Stimulated activated CD8-positive, alpha-beta memory T cell treated with anti-CD3 and anti-CD28 coated beads, Interleukin-15, amount 100 ng/mL, for 1 hour (primary cell): ENCODE measurements at regions not wholly inside any gene's neighbourhood (a gene's known extent, or its start where the extent isn't known, plus 50 kb on each side); places are given as distances from the start of the nearest gene placed in this dataset.

ENCODE experiments used
- DNase-seq: peaks from one replicate; pipeline ENCODE4 v3.0.0-alpha.2; 2020; ENCODE audit warnings: low read depth

DNA sequence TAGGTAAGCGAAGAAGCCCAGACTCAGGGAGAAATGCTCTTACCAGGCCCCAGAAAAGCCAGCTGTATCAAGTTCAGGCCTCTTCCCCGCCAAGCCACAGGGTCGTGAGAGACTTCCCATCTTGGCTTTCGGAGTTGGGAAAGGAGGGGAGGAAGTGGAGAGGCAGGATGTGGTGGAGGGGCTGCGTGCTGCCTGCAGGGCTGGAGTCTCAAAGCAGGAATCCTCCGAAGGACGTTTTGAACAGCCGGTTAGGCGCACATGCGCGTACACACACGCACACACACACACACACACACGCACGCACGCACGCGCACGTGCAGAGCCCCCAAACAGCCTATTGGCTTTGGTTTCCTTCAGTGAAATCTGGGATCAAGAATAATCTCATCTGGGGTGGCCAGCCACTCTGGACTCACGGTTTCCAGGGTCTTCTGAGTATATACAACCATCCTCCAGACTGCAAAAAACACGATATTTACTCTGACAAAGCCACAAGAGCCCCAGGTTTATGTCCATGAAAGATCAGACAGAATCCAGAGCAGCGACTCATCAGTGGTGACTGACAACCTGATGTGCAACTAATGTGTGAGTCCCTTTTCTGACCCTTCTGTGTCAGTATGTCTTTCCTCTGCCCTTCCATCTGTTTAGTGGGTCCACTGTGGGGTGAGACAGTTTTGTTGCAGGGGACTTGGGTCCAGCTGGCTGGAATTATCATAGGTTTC, 115.0 kb upstream of the ZNF438 start:
- no peak for DNase-seq

DNA sequence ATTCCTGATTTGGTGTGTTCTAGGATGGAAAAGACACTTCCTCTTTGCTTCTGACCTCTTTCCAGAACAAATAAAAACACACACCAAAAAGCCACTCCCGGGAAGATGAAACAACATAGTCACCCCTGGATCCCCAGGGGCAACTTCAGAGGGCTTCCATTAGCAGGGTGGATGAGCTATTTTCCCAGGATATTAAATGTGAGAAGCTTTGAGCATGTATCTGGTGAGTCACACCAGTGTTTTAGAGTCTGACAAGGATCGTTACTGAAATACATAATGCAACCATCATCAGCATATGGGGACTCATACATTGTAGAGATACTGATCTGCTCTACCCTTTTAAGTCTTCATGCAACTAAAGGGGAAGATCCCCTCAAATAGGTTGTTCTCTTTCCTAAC, 115.5 kb upstream of the ZNF438 start:
- DNase-seq = no peak

DNA sequence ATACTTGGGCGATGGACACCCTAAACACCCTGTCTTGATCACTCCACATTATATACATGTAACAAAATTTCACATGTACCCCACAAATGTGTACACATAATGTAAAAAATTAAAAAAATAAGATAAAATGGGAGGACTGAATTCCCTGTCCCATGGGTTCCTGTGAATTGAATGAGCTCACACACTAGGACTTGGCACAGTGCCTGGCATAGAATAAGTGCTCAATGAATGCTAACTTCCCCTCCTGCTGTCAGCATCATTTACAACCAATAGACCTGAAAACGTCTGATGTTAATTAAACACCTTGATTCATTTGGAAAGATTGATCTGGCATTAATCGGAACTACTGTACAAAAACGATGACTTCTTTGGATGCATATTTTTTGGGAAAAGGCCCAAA, 117.3 kb upstream of the ZNF438 start:
- DNase-seq = no peak

DNA sequence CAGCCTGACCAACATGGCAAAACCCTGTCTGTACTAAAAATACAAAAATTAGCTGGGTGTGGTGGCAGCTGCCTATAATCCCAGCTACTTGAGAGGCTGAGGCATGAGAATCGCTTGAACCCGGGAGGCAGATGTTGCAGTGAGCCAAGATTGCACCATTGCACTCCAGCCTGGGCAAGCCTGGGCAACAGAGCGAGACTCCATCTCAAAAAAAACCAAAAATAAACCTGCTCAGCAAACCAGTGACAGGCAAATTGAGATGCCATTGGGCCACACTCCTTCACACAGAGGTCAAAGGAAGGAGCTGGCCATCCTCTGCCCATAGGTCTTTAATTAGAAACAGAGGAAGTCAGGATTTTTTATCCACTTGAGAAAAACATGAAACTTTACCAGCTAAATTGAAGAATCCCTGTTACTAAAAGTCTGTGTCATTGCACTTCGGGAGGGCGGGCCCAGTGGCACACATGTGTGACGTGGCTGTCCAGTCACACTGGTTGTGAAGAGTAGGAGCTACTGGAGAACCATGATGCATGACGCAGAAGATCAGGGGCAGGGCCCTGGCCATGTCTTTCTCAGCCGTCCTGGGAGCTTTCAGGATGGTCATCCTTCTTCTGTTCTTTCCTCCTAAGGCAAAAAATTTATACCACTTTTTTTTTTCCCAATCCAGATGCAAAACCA, 118.3 kb upstream of the ZNF438 start:
- no peak for DNase-seq

DNA sequence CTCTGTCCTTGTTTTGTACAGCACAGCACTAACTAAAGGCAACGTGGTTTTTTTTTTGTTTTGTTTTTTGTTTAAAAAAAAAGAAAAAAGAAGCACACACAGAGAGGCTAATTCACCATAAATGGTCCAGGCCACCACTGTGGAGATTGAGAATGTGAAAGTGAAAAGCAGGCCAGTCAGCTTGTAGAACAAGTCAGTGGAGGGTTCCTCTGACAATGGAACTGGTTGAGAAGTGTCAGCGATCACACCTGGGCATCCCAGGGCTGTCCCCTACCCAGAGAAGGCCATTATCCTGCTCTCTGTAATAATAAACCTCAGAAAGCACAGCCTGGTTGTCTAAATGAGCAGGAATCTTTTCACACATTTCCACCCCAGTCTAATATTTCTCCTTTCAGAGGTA, 119.6 kb upstream of the ZNF438 start:
- no peak for DNase-seq

DNA sequence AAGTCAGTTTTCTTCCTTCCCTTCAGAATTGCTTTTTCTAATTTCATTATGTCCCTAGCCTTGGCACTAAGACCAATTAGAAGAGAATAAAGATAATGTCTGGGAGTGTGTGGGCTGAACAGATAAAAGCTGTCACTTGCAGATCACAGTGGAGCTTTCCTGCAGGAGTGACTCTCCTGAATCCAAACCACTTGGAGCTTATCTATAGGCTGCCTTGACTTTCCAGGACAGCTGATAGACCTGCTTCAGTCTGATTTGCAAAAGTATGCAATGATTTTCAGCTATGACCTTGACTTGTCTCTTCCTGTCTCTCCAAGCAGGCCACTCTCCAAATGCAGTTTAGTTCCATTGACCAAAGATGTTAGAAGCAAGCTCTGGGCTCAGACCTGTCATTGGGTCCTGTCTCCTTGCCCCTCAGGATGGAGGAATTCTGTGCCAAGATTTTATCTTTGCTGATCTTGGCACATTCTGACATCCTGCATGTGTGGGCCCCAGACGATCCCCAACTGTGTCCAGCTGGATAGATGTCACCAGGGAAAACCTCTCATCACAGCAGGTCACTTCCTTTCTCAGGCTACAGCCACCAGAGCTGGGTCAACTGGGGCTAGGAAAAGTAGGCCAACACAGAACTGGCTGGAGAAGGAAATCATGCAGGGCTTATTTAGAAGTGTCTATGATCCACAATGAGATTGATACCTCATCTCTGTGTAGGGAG, 120.9 kb upstream of the ZNF438 start:
- DNase-seq = no peak

DNA sequence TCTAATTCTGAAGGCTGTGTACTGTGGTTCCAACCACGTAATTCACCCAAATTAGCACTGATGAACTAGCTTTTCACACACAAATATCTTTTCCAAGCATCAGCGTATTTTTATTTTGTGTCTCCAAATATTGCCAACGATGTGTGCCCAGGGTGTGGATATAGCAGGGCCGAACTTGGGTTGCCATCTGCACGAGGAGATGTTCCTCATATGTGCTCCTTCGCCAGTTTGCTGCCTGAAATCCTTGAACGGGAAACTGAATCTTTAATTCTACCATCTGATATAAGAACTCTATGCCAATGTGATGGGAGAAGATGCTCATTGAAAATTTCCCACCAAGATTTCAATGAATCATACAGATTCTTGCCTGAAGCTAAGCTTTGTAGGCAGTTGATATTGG, 121.5 kb upstream of the ZNF438 start:
- DNase-seq = no peak

DNA sequence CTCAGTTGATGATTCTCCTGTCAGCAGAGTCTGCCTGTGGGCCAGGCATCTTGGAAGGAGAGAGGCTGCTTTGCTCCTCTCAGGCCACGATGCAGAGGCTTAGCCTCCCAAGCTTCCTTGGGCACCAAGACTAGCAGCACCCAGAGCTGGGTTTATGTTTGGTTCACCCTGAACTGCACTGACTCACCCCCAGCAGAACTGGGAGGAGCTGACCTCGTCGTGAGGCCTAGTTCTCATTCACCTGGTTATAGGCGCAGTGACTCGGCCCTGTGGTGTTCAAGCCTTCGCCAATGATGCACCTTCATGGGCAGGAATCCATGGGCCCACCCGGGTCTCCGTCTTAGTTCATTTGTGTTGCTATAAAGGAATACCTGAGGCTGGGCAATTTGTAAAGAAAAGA, 122.0 kb upstream of the ZNF438 start:
- no peak for DNase-seq

DNA sequence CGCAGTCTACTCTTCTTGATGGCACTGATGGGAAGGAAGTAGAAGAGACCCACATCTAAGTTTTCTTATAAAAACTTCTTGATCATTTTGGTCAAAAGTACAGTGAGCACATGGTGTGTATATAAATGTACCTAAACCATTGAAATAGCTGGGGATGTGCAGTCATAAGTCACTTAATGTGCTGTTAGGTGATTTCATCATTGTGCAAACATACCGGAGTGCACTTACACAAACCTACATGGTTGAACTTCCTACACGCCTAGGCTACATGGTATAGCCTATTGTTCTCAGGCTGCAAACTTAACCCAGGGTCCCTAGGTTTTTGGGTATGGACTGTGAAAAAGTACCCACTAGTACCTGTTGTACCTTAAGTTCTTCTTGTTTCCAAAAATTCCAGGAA, 123.3 kb upstream of the ZNF438 start:
- DNase-seq = no peak

DNA sequence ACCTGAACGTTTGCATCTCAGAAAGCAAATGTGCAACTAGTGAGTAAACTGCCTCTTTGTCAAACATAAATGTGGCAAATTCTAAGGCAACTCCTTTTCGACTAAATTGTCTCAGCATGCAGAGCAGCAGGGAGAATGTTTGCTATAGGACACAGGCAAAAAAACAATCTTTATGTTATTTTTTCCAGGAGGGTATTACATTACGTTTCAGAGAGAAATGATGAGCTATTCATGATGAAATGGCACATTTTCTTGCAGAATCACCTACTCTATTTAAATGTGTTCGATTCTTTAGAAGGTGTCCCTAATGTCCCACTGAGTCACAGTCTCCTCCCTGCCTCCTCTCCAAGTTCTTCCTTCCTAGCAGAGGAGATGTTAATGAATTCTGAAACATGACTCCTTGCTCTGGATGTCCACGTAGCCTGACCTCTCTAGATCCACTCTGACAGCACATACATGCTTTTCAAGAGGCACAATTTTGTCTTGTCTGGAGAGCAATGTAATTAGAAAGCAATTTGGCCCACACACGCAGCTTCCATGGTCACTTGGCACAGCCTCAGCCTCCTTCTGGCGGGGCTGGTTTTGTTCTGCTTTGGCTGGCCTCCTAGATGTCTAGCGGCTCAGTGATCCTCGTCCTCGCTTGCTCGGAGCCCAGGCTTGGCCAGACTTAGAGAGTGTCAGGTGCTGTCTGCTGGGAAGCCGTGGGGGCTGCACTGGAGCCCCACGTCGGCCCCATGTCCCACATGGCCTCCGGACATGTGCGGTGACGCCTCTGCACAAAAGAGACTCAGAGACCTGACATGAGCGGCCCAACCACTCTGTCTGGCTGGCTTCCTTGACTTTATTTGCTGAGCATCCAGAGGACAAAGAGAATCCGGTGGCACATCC, 125.7 kb upstream of the ZNF438 start:
- DNase-seq = no peak

DNA sequence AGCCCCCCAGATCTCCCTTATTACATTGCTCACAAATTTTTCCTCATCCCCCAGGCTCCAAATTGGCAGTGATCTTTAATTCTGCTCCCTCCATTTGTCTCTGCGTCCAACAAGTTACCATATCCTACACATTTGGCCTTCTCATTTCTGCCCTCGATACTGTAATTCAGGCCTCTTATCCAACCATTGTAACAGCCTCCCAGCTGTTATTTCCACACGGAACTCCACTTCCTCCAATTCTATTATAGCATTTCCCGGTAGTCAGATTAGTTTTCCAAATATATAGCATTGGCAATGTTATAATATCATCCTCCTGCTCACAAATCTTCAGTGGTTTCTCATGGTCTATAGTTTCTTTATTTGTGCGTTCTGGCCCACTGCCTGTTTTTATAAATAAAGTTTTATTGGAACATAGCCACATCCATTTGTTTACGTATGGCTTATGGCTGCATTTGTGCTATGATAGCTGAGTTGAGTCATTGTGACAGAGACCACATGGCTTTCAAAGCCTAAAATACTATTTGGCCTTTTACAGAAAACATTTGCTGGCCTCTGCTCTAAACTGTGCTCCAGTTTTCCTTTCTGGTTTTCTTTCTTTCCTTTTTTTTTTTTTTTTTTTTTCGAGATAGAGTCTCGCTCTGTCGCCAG, 126.5 kb upstream of the ZNF438 start:
- no peak for DNase-seq

DNA sequence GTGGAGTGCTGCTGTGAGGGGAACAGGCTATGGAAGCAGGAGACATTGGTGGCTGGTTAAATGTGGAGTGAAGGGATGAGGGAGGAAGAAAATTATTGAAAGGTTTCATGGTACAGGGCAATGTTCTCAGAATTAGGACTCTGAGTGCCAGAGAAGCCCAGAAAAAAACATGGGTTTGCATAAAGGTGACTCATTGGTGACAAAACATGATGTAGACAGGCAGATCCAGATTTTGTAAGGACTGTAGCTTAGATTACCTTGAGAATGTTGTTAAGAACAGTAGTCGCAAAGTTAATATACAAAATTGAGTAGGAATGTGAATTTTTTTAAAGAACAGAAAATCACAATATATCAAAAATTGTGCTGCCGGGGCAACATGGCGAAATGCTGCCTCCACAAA, 134.9 kb upstream of the ZNF438 start:
- no peak for DNase-seq

DNA sequence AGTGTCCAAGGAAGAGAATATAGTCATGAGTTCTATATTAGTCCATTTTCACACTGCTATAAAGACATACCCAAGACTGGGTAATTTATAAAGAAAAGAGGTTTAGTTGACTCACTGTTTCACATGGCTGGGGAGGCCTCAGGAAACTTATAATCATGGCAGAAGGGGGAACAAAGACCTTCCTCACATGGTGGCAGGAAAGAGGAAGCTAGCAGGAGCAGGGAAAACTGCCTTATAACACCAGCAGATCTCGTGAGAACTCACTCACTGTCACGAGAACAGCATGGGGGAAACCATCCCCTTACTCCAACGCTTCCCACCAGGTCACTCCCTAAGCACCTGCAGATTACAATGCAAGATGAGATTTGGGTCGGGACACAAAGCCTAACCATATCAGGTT, 139.0 kb upstream of the ZNF438 start:
- no peak for DNase-seq

DNA sequence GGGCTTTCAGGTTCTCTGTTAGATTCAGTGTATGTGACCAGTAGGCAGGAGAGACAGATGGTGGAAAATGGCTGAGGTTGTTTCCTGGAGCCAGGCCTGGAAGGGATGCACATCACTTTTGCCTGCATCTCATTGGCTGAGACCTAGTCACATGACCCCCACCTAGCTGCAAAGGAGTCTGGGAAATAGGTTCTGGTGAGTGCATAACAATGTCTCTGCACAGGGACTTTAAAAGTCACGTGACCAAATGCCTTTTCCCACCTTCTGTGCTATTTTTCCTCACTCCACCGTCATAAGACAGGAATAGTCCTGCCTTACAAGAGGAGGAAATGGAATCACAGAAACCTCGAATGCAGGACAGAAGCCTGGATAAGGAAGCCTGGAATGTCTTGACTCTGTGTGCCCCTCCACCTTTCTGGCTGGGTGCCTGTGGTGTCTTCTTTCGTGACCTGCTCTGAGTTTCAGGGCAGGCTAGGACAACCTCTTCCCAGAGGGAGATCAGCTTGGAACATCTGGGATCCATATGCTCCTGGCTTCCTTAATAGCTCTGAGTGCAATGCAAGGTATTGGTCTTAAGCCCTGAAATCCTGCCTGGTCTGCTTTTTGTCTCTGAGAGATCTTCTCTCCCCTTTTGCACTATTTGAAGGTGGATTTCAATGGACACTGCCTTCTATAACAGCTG, 139.9 kb upstream of the ZNF438 start:
- DNase-seq = no peak

DNA sequence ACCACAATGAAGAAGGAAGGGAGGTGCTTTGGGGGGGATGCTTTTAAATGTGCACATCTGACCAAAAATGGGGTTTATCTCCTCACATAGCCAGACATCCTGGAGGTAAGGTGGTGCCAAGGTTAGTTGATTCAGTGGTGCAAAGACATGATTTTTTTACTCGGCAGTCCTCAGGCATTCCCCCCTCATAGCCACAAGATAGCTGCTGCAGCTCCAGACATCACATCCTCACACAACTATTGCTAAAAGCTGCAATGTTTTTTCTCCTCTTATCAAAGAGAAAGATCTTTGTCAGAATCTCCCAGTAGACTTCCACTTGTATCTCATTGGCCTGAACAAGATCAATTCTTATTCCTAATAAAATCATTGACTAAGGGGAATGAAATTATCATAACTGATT, 141.3 kb upstream of the ZNF438 start:
- DNase-seq = no peak

DNA sequence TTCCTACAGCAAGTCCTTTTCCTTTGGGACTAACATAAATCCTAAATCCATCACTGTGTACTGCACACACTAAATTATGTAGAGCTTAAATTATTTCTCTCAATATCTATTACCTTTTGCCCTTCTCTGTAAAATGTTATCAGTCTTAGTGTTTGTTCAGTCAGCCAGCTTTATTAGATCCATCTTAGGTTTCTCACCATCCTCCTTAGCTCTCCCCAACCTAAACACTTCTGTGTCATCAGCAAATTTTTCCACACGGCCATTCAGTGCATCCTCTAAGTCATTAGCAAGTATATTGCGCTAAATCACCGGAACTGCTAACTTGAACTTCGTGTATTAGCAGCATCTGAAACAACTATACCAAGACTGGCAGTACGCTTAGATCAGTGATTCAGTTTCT, 142.1 kb upstream of the ZNF438 start:
- DNase-seq = no peak

DNA sequence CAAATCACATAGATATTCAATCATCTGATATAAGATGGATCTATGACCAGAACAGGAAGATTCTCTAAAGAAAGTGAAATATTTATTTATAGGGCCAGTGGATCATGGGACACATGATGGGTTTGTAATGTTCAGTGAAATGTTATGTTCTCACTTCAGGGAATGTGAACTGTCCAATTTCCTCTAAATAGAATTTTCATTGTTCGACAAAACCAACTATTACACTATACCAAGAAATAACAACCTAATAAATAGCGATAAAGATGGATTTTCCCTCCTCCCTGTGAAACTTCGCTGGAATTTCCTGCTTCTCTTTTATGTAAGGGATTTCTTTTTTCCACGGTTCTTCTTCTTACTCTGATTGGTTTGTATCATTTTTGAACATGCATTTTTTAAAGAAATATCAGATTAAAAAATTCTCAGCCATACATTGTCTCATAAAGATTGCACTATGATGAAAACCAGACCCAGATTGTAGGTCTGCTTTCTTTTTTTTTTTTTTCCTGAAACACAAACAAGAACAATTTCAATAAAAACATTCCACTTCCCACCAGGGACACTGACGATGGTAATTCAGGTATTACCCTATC, 139.8 kb upstream of the ZEB1 start:
- DNase-seq = no peak

DNA sequence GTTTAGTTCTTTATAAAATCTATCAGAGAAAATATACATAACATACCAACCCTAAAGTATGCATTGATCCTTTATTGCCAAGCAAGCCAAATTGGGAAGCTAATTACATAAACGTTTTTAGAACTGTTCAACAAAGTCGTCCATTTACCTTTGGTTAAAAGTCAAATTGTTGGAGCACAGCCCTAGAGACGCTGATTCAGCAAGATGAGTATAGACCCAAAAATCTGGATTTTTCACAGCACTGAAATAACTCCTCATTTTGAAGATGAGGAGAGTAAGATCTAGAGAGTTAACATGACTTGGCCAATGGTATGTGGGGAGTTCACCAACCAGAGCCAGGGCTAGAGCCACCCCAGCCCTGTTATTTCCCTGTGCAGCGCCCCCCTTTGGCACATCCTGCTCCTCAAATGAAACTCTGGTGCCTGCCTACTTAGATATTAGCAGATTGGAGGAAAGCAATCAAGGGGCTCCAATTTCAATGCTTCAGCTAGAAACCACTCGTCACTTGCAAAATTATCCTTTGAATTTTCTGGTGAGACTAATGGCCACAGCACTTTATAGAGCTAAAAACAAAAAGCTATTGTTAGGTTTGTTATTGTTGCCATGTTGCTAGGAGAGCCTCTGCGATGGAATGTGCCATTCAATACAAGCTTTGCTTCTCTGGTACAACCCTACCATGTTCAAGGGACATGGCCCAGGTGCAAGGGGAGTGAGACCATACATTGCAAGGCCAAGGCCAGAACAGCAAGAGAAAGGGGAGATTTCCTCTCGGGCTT, 132.6 kb upstream of the ZEB1 start:
- DNase-seq = no peak

DNA sequence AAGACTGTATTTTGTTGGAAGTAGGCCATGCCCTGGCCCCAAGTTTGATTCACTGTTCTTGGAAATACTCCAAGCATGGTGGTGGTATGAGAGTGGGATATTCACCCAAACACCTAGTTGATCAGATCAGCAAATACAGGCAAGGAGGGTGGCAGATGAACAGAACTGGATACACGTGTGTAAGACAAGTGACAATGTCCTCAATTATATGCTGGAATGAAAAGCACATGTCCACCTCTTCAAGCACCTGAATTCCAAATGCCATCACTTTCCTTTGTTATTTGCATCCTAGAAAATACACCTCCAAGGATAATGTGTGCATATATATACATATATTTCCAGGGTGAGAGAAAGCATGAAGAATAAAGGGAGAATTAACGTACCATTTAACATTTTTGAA, 131.8 kb upstream of the ZEB1 start:
- DNase-seq = no peak

DNA sequence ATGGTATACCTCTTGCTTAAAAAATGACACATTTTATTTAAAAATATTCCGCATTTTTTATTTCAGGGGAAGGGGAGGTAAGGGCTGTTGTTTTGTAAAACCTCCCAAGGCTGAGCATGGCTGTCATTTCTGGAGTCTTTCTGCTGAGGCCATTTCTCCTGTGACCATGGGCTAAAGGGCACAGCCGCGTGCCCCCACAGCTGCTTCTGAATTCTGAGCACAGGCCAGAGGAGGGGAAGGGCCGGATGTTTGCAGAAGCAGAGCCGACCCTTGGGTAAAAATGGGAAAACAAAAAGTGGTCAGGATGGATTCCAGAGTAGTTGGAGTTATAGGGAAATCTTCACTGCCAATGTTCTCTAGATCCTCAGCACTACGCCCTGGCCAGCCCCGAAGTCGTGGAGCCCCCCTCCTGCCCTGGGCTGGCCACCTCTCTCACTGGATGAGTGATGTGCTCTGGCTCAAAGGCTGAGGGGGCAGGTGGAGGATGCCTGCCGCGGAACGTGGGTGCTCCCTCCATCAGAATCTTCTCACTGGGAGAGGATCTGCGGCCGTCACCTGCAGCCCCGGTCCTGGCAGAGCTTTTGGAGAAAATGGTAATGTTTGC, 131.3 kb upstream of the ZEB1 start:
- no peak for DNase-seq
